ENCODE measurements at regions not wholly inside any gene's neighbourhood (a gene's known extent, or its start where the extent isn't known, plus 50 kb on each side); places are given as distances from the start of the nearest gene placed in this dataset.

DNA sequence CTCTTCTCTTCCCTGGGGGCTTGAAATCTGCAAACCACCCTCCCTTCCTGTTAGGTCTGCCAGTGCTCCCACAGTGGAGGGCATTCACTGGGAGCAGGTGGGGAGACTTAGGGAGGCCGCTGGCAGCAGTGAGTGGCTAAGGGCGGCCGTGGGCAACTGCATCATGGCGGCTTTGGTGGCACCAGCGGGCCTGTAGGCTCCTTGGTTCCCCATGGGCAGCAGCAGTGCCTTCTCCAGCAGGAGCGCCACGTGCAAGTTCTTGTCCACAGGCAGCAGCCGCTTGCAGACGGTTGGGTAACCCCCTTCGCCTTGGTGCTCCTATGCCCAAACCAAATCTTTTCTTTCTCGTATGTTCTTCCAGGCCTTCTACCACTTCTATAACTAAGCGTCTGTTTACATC lies 158.2 kb downstream of the SREK1 start:
- H3K79me2 ChIP-seq (ENCODE audit: insufficient read depth, low read length), result no peaks in the 10 kb centered on the region
- H3K9me3 ChIP-seq (ENCODE audit: control insufficient read depth in 1 of 2, insufficient read depth in 1 of 2, low read depth in 1 of 2, low read length in 2 of 2), result no peaks in the 10 kb centered on the region
- ATAC-seq (no peak), DNase-seq (ENCODE audit: low read depth, low spot score) (no peak)
- ChIA-PET POLR2A (no interaction called here), CTCF (no interaction called here), RAD21 (ENCODE audit: low non-redundant PET in 1 of 2, low total read pairs in 2 of 2, uncharacterized antibody in 2 of 2, unreplicated experiment in 2 of 2) (no interaction called here)
- H4K20me1 ChIP-seq (ENCODE audit: insufficient read depth), result no peaks in the 10 kb centered on the region
- no peak overlapping the region for H2AFZ ChIP-seq (ENCODE audit: low read depth, low read length, poor library complexity, severe bottlenecking)
- H3K4me3 ChIP-seq (replicated peaks in 1 of 2; ENCODE audit: low read depth in 1 of 2, low read length in 2 of 2), result no peak overlapping the region
- H3K4me1 ChIP-seq (ENCODE audit: control insufficient read depth in 1 of 2, insufficient read depth in 2 of 2, low read length in 2 of 2), result no peaks in the 10 kb centered on the region
- no peak overlapping the region for H3K9ac ChIP-seq (ENCODE audit: low read length)
- no peak for TF ChIP-seq EGR1 (IDR thresholded peaks at IDR 0.05; ENCODE audit: low read depth)
- TF ChIP-seq TCF7L2 (IDR thresholded peaks at IDR 0.05; ENCODE audit: borderline replicate concordance, extremely low read depth, insufficient read depth, insufficient read length), result no peak
- TF ChIP-seq SRF (IDR thresholded peaks at IDR 0.05; ENCODE audit: low read depth), result no peak
- TF ChIP-seq RAD21 (IDR thresholded peaks at IDR 0.05; ENCODE audit: low read depth), result no peak
- no peak for TF ChIP-seq SIN3A (IDR thresholded peaks at IDR 0.05; ENCODE audit: low read depth)
- TF ChIP-seq, protein P1, sequence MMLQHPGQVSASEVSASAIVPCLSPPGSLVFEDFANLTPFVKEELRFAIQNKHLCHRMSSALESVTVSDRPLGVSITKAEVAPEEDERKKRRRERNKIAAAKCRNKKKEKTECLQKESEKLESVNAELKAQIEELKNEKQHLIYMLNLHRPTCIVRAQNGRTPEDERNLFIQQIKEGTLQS (IDR thresholded peaks at IDR 0.05), result no peak
- no peak for TF ChIP-seq YY1 (IDR thresholded peaks at IDR 0.05; ENCODE audit: extremely low read depth, insufficient replicate concordance, low read depth, low read length)
- no peak for TF ChIP-seq SP1 (IDR thresholded peaks at IDR 0.05; ENCODE audit: low read depth)
- H3K9me2 ChIP-seq (ENCODE audit: insufficient read depth), result no peaks in the 10 kb centered on the region
- no TSS peak for BruUV-seq (replicated peaks)
- intact Hi-C loops (cut with micrococcal nuclease), result loop anchor here (10.0 kb wide), 1 partner anchor 902 kb away; no protein-coding TSS in a partner anchor
- no peak overlapping the region for H3K4me2 ChIP-seq (ENCODE audit: low read length)
- H3K27ac ChIP-seq (ENCODE audit: low read depth, low read length), result no peak overlapping the region
- no peaks in the 10 kb centered on the region for H3K36me3 ChIP-seq (ENCODE audit: control insufficient read depth in 1 of 2, insufficient read depth in 2 of 2, low read length in 2 of 2)
- peaks cover 15% of the 10 kb centered on the region; the same call in 1 of the 2 replicates for H3K27me3 ChIP-seq (ENCODE audit: insufficient read depth, low read length)

DNA sequence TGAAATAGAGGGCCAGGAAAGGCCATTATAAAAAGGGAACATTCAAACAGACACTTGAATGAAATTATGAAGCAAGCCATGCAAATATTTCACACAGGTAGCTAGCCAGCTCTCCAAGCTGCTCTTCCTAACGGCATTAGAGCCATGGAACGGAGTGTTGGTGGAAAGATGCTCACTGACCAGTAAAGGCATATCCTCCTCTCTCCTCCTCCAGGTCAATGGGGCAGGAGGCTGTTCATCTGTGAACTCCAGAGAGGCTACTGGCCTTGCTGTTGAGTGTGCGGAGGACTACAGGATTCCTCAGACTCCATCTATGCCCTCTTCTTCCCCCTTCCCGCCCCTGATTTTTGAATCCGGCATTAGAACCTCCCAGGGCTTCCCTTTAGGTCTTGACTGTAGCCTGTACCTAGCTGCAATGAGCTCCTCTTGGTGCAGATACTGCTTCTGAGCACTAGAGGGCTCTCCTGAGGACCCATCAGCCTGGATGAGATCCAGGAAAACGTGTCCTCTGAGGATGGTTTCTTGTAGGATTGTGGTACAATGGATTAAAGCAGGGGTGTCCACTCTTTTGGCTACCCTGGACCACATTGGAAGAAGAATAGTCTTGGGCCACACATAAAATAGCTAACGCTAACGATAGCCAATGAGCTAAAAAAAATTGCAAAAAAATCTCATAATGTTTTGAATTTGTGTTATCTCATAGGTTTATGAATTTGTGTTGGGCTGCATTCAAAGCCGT lies 162.2 kb downstream of the SREK1 start:
- Histone ChIP-seq H3K79me2 (ENCODE audit: insufficient read depth, low read length) (no peaks in the 10 kb centered on the region), H3K4me3 (replicated peaks in 1 of 2; ENCODE audit: low read depth in 1 of 2, low read length in 2 of 2) (no peak overlapping the region), H3K27me3 (ENCODE audit: insufficient read depth, low read length) (peaks cover 10% of the 10 kb centered on the region; the same call in 1 of the 2 replicates), H4K20me1 (ENCODE audit: insufficient read depth) (no peaks in the 10 kb centered on the region), H3K9ac (ENCODE audit: low read length) (no peak overlapping the region), H3K9me2 (ENCODE audit: insufficient read depth) (no peaks in the 10 kb centered on the region), H3K4me2 (ENCODE audit: low read length) (no peak overlapping the region), H3K4me1 (ENCODE audit: control insufficient read depth in 1 of 2, insufficient read depth in 2 of 2, low read length in 2 of 2) (no peaks in the 10 kb centered on the region), H3K27ac (ENCODE audit: low read depth, low read length) (no peak overlapping the region), H3K36me3 (ENCODE audit: control insufficient read depth in 1 of 2, insufficient read depth in 2 of 2, low read length in 2 of 2) (no peaks in the 10 kb centered on the region), H3K9me3 (ENCODE audit: control insufficient read depth in 1 of 2, insufficient read depth in 1 of 2, low read depth in 1 of 2, low read length in 2 of 2) (no peaks in the 10 kb centered on the region), H2AFZ (ENCODE audit: low read depth, low read length, poor library complexity, severe bottlenecking) (no peak overlapping the region)
- peak; percentile 63 for DNase-seq (ENCODE audit: low read depth, low spot score)
- no TSS peak for BruUV-seq (replicated peaks)
- ChIA-PET CTCF (interaction anchor here (0.5 to 4.3 kb wide), 38 partner anchors 8 to 1495 kb away, joined by 3 to 49 read pairs (median 4); no protein-coding TSS in a partner anchor), RAD21 (ENCODE audit: low non-redundant PET in 1 of 2, low total read pairs in 2 of 2, uncharacterized antibody in 2 of 2, unreplicated experiment in 2 of 2) (interaction anchor here in 1 of 2 experiments (0.9 kb wide), 1 partner anchor 451 kb away, joined by 6 read pairs; no protein-coding TSS in a partner anchor), POLR2A (no interaction called here)
- TF ChIP-seq, protein P2, sequence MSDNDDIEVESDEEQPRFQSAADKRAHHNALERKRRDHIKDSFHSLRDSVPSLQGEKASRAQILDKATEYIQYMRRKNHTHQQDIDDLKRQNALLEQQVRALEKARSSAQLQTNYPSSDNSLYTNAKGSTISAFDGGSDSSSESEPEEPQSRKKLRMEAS (IDR thresholded peaks at IDR 0.05), result no peak
- no peak for TF ChIP-seq CEBPB (IDR thresholded peaks at IDR 0.05; ENCODE audit: low read depth)
- TF ChIP-seq, protein P3, sequence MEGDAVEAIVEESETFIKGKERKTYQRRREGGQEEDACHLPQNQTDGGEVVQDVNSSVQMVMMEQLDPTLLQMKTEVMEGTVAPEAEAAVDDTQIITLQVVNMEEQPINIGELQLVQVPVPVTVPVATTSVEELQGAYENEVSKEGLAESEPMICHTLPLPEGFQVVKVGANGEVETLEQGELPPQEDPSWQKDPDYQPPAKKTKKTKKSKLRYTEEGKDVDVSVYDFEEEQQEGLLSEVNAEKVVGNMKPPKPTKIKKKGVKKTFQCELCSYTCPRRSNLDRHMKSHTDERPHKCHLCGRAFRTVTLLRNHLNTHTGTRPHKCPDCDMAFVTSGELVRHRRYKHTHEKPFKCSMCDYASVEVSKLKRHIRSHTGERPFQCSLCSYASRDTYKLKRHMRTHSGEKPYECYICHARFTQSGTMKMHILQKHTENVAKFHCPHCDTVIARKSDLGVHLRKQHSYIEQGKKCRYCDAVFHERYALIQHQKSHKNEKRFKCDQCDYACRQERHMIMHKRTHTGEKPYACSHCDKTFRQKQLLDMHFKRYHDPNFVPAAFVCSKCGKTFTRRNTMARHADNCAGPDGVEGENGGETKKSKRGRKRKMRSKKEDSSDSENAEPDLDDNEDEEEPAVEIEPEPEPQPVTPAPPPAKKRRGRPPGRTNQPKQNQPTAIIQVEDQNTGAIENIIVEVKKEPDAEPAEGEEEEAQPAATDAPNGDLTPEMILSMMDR (IDR thresholded peaks at IDR 0.05 in 2 of 3, conservative IDR thresholded peaks at IDR 0.05 in 1 of 3; ENCODE audit: borderline replicate concordance in 1 of 3, insufficient read depth in 1 of 3, low read depth in 2 of 3, low read length in 2 of 3), result peak; percentile 53 to 95 (median 85); a peak in 5 of 6 replicates
- no peak for TF ChIP-seq EGR1 (IDR thresholded peaks at IDR 0.05; ENCODE audit: low read depth)
- no peak for TF ChIP-seq EZH2 (IDR thresholded peaks at IDR 0.05)
- no peak for TF ChIP-seq ZFX (IDR thresholded peaks at IDR 0.05)
- TF ChIP-seq, protein P1 (IDR thresholded peaks at IDR 0.05), result no peak
- no peak for TF ChIP-seq EZH2phosphoT487 (IDR thresholded peaks at IDR 0.05; ENCODE audit: borderline replicate concordance)
- no peak for TF ChIP-seq POLR2AphosphoS5 (IDR thresholded peaks at IDR 0.05; ENCODE audit: low read depth, low read length)
- peak; percentile 48 for TF ChIP-seq RAD21 (IDR thresholded peaks at IDR 0.05; ENCODE audit: low read depth)
- no peak for TF ChIP-seq YY1 (IDR thresholded peaks at IDR 0.05; ENCODE audit: extremely low read depth, insufficient replicate concordance, low read depth, low read length)
- ATAC-seq, result peak; percentile 93
- intact Hi-C loops (cut with micrococcal nuclease), result loop anchor here (2.0 to 10.0 kb wide), 7 partner anchors 59 to 899 kb away; no protein-coding TSS in a partner anchor
